HFFc6 (cell line): ENCODE measurements at regions not wholly inside any gene's neighbourhood (a gene's known extent, or its start where the extent isn't known, plus 50 kb on each side); places are given as distances from the start of the nearest gene placed in this dataset.

Experiments used
- DNase-seq: peaks from one replicate; pipeline ENCODE4 v3.0.0-alpha.2; 2018
- H3K27ac Mint-ChIP-seq: 2 replicates; pipeline ENCODE4 v1.8.0; 2020; ENCODE audit warnings: mild to moderate bottlenecking, mixed read lengths
- H3K27me3 Mint-ChIP-seq: 2 replicates; pipeline ENCODE4 v1.8.0; 2021; ENCODE audit warnings: mild to moderate bottlenecking, moderate library complexity, mixed read lengths; ENCODE audit not compliant: insufficient read depth
- H3K36me3 Mint-ChIP-seq: 2 replicates; pipeline ENCODE4 v1.8.0; 2021; ENCODE audit warnings: low read depth, mixed read lengths
- H3K4me1 Mint-ChIP-seq: 2 replicates; pipeline ENCODE4 v1.8.0; 2020; ENCODE audit warnings: low read depth, mixed read lengths
- H3K4me3 Mint-ChIP-seq: 2 replicates; pipeline ENCODE4 v1.8.0; 2020; ENCODE audit warnings: mild to moderate bottlenecking, moderate library complexity, mixed read lengths
- H3K9me3 Mint-ChIP-seq: 2 replicates; pipeline ENCODE4 v1.8.0; 2020; ENCODE audit warnings: mild to moderate bottlenecking, mixed read lengths
- CTCF ChIP-seq: fragments of 200-600 bp; sonication (generic); IDR thresholded peaks from 2 replicates; pipeline ENCODE4 v1.5.0; 2021; ENCODE audit warnings: antibody characterized with exemption, mild to moderate bottlenecking

- Mint-ChIP-seq H3K27ac (no peak overlapping the region), H3K9me3 (no peaks in the 10 kb centered on the region)
- no peak for DNase-seq
Observed at GRCh38 chr14:85060121-85060520, 469.8 kb upstream of the FLRT2 start.

DNA sequence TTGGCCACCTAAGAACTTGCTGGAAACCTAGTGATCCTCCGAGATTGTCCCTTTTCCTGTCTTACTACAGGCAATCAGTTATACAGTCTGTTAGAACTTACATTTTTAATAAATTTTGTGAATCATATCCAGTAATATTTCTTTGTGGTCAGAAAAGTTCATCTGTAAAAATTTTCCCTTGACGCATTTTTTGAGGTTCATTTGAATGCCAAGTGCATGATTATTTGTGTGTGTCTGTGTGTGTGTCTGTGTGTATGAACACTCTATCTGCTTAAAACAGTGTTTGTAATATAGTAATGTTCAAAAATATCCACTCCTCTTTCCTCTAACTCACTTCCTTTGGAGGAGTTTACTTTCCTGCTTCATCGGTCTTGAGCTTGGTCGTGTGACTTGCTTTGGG is 468.7 kb upstream of the FLRT2 start:
- no peak overlapping the region for H3K4me3 Mint-ChIP-seq
- no peaks in the 10 kb centered on the region; the same call in 1 of the 2 replicates for H3K4me1 Mint-ChIP-seq
- no peak for TF ChIP-seq CTCF
- H3K27ac Mint-ChIP-seq, result no peak overlapping the region
- no peak for DNase-seq
- H3K27me3 Mint-ChIP-seq, result no peaks in the 10 kb centered on the region; the same call in 1 of the 2 replicates
- no peaks in the 10 kb centered on the region for H3K9me3 Mint-ChIP-seq
- no peaks in the 10 kb centered on the region for H3K36me3 Mint-ChIP-seq

More at GRCh38 chr14:85060121-85060520, 469.8 kb upstream of the FLRT2 start:
- no peak for TF ChIP-seq CTCF
- Mint-ChIP-seq H3K27me3 (no peaks in the 10 kb centered on the region; the same call in 1 of the 2 replicates), H3K36me3 (no peaks in the 10 kb centered on the region), H3K4me1 (no peaks in the 10 kb centered on the region; the same call in 1 of the 2 replicates), H3K4me3 (no peak overlapping the region)

DNA sequence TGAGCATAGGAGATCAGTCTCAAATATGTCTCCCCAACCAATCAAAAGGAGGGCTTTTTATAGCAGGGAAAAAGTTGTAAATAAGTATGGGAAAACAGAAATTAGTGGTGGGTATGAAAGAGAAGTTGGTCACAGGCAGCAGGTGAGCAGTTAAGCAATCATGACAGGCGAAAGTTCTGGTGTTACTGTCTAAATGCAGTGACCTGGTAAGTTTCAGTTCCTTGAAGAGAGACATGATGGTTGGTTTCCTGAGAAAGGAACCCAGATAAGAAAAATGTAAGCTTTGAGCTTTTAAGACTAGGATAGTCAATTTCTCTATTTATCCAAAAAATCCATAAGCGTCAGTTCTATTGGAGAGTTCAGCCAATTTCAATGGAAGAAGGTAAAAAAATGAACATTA is 466.2 kb upstream of the FLRT2 start:
- no peaks in the 10 kb centered on the region for H3K36me3 Mint-ChIP-seq
- no peak overlapping the region for H3K4me3 Mint-ChIP-seq
- H3K27ac Mint-ChIP-seq, result no peak overlapping the region
- H3K9me3 Mint-ChIP-seq, result no peaks in the 10 kb centered on the region
- no peaks in the 10 kb centered on the region for H3K4me1 Mint-ChIP-seq
- H3K27me3 Mint-ChIP-seq, result no peaks in the 10 kb centered on the region; the same call in 1 of the 2 replicates
- DNase-seq, result no peak
- no peak for TF ChIP-seq CTCF

DNA sequence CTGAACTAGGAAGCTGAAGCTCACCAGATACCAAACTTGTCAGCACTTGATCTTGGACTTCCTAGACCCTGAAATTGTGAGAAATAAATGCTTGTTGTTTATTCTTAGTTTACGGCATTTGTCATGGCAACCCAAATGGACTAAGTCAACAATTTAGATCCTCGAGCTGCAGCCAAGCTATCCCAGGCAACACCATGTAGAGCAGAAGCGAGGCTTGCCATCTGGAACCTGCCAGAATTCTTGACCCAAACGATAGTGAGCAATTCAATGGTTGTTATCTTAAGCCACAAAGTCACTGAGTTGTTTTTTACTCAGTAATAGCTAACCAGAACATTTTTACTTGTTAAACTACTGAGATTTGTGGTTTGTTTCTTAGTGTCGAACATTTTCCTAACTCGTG is 458.5 kb upstream of the FLRT2 start:
- Mint-ChIP-seq H3K27me3 (0 out of 2 replicates have a peak, but pooled peaks cover 2% of the 10 kb centered on the region), H3K4me3 (no peak overlapping the region), H3K9me3 (no peaks in the 10 kb centered on the region), H3K4me1 (no peaks in the 10 kb centered on the region), H3K27ac (no peak overlapping the region), H3K36me3 (no peaks in the 10 kb centered on the region)
- DNase-seq, result no peak
- TF ChIP-seq CTCF, result no peak

GRCh38 chr14:85074955-85075354 is 455.0 kb upstream of the FLRT2 start:
- Mint-ChIP-seq H3K27ac (no peak overlapping the region), H3K9me3 (no peaks in the 10 kb centered on the region), H3K36me3 (no peaks in the 10 kb centered on the region), H3K27me3 (0 out of 2 replicates have a peak, but pooled peaks cover 2% of the 10 kb centered on the region), H3K4me3 (no peak overlapping the region), H3K4me1 (no peaks in the 10 kb centered on the region; the same call in 1 of the 2 replicates)
- no peak for TF ChIP-seq CTCF
- no peak for DNase-seq
